ENCODE measurements at regions not wholly inside any gene's neighbourhood (a gene's known extent, or its start where the extent isn't known, plus 50 kb on each side); places are given as distances from the start of the nearest gene placed in this dataset.

- TF ChIP-seq CTCF (IDR thresholded peaks at IDR 0.05) (no peak), POLR2A (IDR thresholded peaks at IDR 0.05) (no peak)
Measured at GRCh38 chr21:20301395-20301794, 696.8 kb upstream of the NCAM2 start.
